Calu3 (cell line): ENCODE measurements at regions not wholly inside any gene's neighbourhood (a gene's known extent, or its start where the extent isn't known, plus 50 kb on each side); places are given as distances from the start of the nearest gene placed in this dataset.

Experiments
- BruUV-seq: library from RNA; stranded (reverse); fragments of 400-500 nt; replicated peaks from 2 replicates; lab custom pipeline; 2021; lab: Mats Ljungman, UMichigan
- CTCF ChIA-PET: fragments of 300-600 bp; sonication (Branson Sonifier 250); formaldehyde crosslinking; loops from one replicate; lab custom pipeline; 2022; ENCODE audit warnings: antibody characterized with exemption; lab: Charles Lee
- DNase-seq: peaks from one replicate; pipeline ENCODE4 v3.0.0; 2022
- H3K27ac Mint-ChIP-seq: one replicate; pipeline ENCODE4 v1.8.0; 2022; ENCODE audit warnings: mixed read lengths; ENCODE audit not compliant: unreplicated experiment
- H3K27me3 Mint-ChIP-seq: one replicate; pipeline ENCODE4 v1.8.0; 2022; ENCODE audit warnings: mixed read lengths; ENCODE audit not compliant: unreplicated experiment
- H3K36me3 Mint-ChIP-seq: one replicate; pipeline ENCODE4 v1.8.0; 2022; ENCODE audit warnings: mild to moderate bottlenecking, moderate library complexity, mixed read lengths; ENCODE audit not compliant: insufficient read depth, unreplicated experiment
- H3K4me1 Mint-ChIP-seq: one replicate; pipeline ENCODE4 v1.8.0; 2022; ENCODE audit warnings: mild to moderate bottlenecking, low read depth, mixed read lengths; ENCODE audit not compliant: unreplicated experiment
- H3K4me3 Mint-ChIP-seq: one replicate; pipeline ENCODE4 v1.8.0; 2022; ENCODE audit warnings: mild to moderate bottlenecking, low read depth, moderate library complexity, mixed read lengths; ENCODE audit not compliant: unreplicated experiment
- H3K9me3 Mint-ChIP-seq: one replicate; pipeline ENCODE4 v1.8.0; 2022; ENCODE audit warnings: low read depth, mixed read lengths; ENCODE audit not compliant: unreplicated experiment
- intact Hi-C: fragments of 100-400 bp; cut with micrococcal nuclease; formaldehyde crosslinking; loops from one replicate; pipeline ENCODE4 v1.10.0; 2022; ENCODE audit not compliant: unreplicated experiment
- TF ChIP-seq, protein P1 (sequence below): fragments of 200-600 bp; IDR thresholded peaks from one replicate; pipeline ENCODE4 v1.8.0; 2022; ENCODE audit warnings: antibody characterized with exemption; ENCODE audit not compliant: unreplicated experiment

DNA sequence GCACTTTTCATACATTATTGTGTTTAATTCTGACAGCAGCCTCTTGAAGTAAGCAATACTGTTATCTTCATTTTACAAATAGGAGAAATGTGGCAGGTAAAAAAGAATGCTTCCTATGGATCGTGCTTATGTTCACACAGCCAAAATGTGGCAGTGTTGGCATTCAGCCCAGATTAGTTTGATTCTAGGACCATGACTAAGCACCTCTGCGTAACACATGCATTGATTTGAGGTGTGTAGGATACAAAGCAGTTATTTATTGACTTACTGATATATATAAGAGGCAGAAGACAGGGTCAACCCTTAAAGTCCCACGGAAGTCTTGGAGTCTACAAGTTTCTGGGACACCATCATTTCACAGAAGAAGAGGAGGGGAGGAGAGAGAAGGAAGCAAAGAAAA lies 1144.4 kb upstream of the GOT2 start:
- CTCF ChIA-PET = no interaction called here
- Mint-ChIP-seq H3K4me1 (peaks cover 23% of the 10 kb centered on the region), H3K9me3 (peaks cover 3% of the 10 kb centered on the region), H3K27ac (peak overlapping the region; percentile 86), H3K36me3 (no peaks in the 10 kb centered on the region), H3K4me3 (peak overlapping the region; percentile 15), H3K27me3 (no peaks in the 10 kb centered on the region)
- intact Hi-C loops = no loop called here
- BruUV-seq = no TSS peak
- peak; percentile 74 for DNase-seq
- TF ChIP-seq, protein P1, sequence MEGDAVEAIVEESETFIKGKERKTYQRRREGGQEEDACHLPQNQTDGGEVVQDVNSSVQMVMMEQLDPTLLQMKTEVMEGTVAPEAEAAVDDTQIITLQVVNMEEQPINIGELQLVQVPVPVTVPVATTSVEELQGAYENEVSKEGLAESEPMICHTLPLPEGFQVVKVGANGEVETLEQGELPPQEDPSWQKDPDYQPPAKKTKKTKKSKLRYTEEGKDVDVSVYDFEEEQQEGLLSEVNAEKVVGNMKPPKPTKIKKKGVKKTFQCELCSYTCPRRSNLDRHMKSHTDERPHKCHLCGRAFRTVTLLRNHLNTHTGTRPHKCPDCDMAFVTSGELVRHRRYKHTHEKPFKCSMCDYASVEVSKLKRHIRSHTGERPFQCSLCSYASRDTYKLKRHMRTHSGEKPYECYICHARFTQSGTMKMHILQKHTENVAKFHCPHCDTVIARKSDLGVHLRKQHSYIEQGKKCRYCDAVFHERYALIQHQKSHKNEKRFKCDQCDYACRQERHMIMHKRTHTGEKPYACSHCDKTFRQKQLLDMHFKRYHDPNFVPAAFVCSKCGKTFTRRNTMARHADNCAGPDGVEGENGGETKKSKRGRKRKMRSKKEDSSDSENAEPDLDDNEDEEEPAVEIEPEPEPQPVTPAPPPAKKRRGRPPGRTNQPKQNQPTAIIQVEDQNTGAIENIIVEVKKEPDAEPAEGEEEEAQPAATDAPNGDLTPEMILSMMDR = no peak

DNA sequence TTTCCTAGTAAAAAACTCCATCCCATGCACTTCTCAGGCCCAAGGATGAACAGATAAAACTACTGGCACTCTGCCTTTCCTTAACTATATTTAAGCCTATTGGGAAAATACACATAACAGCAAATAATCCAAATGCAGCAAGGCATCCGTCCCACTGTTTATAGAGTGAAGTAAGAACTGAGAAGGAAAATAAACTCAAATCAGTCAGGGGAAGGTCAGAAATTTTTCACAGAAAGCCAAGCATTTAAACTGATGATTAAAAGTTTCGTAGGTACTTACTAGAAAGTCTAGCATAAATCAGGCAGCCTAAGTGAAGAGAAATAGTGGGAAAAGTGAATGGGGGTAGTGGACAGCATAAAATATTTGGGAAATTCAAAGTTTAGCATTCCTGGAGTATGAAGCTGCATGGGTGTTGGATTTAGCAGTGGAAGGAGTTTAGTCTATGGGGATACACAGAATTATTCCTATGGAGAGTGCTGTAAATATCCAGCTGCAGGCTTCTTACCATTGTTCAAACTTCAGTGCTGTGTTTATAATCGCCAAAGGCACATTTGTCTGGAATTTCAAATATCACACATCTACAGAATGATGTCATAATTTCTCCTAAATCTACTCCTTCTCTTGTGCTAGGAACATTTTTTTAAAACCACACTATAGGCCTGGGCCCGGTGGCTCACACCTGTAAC lies 1131.0 kb upstream of the GOT2 start:
- no TSS peak for BruUV-seq

GRCh38 chr16:59859676-59860402 lies 1125.7 kb upstream of the GOT2 start:
- Mint-ChIP-seq H3K4me1 (no peaks in the 10 kb centered on the region), H3K27me3 (peaks cover 8% of the 10 kb centered on the region), H3K27ac (no peak overlapping the region), H3K4me3 (no peak overlapping the region), H3K36me3 (no peaks in the 10 kb centered on the region), H3K9me3 (no peaks in the 10 kb centered on the region)
- DNase-seq = no peak
- CTCF ChIA-PET = no interaction called here
- intact Hi-C loops = no loop called here
- BruUV-seq = no TSS peak
- TF ChIP-seq, protein P1 = no peak

More for the DNA sequence above, 1131.0 kb upstream of the GOT2 start:
- Mint-ChIP-seq H3K4me1 (no peaks in the 10 kb centered on the region), H3K9me3 (no peaks in the 10 kb centered on the region), H3K4me3 (no peak overlapping the region), H3K27me3 (no peaks in the 10 kb centered on the region), H3K27ac (no peak overlapping the region), H3K36me3 (no peaks in the 10 kb centered on the region)
- no peak for DNase-seq
- TF ChIP-seq, protein P1 = no peak
- CTCF ChIA-PET = no interaction called here
- intact Hi-C loops = no loop called here

- H3K4me1 Mint-ChIP-seq = no peaks in the 10 kb centered on the region
- DNase-seq = no peak
- H3K27me3 Mint-ChIP-seq = peaks cover 27% of the 10 kb centered on the region
- no peaks in the 10 kb centered on the region for H3K36me3 Mint-ChIP-seq
- CTCF ChIA-PET = no interaction called here
- TF ChIP-seq, protein P1 = no peak
- no peak overlapping the region for H3K4me3 Mint-ChIP-seq
- no TSS peak for BruUV-seq
- H3K9me3 Mint-ChIP-seq = no peaks in the 10 kb centered on the region
- H3K27ac Mint-ChIP-seq = no peak overlapping the region
- intact Hi-C loops = no loop called here
These were observed 1120.8 kb upstream of the GOT2 start for GRCh38 chr16:59854846-59855439.
